NCI-H2196 (cell line): ENCODE measurements at regions not wholly inside any gene's neighbourhood (a gene's known extent, or its start where the extent isn't known, plus 50 kb on each side); places are given as distances from the start of the nearest gene placed in this dataset.

Experiments
- DNase-seq: peaks from one replicate; lab custom pipeline; 2025; ENCODE audit not compliant: unreplicated experiment; lab: John Stamatoyannopoulos, UW

GRCh38 chr9:107717529-107718314, 228.2 kb upstream of the KLF4 start:
- DNase-seq = no peak

DNA sequence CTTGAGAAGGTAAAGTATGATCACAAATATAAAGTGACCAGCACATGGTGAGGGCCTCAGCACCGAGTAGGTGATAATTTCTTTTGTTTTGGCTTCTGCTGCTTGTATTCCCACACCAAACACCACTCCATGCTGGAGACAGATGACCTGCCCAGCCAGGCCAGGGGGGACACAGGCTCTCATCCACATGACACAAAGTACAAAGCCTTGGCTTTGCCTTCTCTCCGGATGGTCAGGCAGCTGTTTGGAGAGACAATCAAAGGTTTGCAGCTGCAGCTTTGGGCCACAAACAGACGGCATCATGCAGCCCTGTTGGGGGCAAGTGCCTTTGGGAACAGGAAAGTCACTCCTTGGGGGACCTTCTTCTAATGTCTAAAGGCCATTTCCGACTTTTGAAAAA, 226.2 kb upstream of the KLF4 start:
- DNase-seq = no peak

- DNase-seq = no peak
These were observed 223.9 kb upstream of the KLF4 start for GRCh38 chr9:107713470-107713869.

- no peak for DNase-seq
These were observed 222.8 kb upstream of the KLF4 start for GRCh38 chr9:107712390-107712789.

GRCh38 chr9:107711542-107711941, 222.0 kb upstream of the KLF4 start:
- DNase-seq = peak; percentile 81

- DNase-seq = peak; percentile 37
These were observed 221.4 kb upstream of the KLF4 start for GRCh38 chr9:107710953-107711352.

DNA sequence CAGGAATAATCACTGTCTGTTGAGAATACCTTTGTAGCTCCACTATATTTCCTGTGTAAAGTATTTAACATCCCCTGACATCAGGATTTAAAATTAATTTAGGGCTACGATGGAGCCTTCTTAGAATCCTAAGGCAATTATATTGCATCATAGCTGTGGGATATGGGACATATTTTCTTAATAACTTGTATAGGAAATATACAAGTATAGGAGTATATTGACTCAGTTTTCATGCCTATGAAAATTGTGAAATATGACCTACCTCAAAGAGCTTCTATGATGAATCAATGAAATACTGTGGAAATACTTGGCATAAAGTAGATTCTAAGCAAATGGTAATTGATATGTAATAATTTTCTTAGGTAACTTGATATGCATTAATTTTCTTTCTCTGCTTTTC, 221.0 kb upstream of the KLF4 start:
- DNase-seq = no peak

DNA sequence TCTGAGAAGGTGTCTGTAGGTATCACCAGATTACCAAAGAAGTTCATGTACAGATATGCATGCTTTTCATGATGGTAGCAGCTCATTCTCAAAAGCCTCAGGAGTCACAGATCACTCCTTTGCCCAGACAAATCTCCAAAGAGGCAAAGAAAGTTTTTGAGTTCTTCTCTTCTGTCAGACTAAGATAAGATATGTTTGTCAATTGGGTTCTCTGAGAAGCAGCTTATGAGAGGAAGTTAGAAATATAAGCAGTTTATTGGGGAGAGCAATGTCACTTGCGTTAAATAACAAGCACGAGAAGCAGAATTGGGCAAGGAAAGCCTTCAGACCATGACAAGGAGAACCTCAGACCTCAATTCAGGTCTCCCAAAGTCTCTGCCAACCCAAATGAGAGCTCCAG, 219.2 kb upstream of the KLF4 start:
- no peak for DNase-seq

GRCh38 chr9:107707915-107708441, 218.4 kb upstream of the KLF4 start:
- peak; percentile 3 for DNase-seq

DNA sequence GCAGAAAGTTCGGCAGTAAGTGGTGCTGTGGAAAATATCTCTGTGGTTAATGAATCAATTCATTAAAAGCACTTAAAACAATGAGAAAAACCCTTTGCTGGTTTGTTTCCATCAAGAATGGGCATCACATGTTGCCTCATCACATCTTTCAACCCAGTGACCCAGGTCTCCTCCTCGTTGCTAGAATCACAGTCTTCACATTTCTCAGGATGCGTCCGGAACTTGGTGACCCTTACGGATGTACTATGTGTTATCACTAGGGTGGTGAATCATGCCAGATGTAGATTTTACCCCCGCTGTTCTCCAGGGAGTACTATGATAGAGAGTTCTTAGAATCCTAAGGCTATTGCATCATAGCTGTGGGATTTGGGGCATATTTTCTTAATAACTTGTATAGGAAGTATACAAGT, 217.9 kb upstream of the KLF4 start:
- DNase-seq = no peak

GRCh38 chr9:107706701-107707427, 217.3 kb upstream of the KLF4 start:
- no peak for DNase-seq

DNA sequence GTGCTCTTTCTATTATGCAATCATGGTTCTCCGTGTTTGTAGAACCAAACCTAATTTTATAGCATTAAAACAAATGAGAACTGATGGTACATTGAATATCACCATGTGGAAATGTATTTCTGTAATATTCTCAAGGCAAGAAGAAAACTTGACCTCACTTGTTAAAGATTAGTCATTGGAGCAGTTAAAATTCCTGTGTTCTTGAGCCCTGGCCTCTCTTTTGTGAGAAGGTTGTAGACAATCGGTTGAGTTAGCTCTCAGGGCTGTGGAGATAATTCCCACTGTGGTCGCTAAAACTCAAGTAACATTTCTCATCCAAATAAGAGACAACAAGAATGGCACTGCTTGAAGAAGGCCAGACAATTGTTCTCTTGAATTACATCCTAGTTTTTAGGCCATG, 216.0 kb upstream of the KLF4 start:
- no peak for DNase-seq

- DNase-seq = no peak
These were observed 215.2 kb upstream of the KLF4 start for GRCh38 chr9:107704774-107705173.

GRCh38 chr9:107703651-107704050, 214.1 kb upstream of the KLF4 start:
- no peak for DNase-seq

DNA sequence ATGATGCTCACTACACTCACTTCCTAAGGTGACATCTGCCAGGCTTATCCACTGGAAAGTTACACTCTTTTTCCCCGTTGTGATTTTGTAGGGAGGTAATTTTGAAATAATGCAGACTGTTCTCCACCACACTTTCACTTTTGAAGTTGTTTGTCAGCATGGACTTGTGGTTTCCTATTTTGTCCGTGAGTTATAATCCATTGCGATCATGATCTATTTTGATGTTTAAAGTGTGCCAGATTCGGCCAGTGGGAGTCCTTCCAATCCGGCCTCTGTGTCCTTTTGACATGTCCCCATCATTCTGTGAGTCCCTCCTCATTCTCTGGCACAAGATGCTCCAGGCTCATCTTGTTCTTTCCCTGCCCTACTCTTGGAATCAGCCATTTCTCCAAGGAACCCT, 211.3 kb upstream of the KLF4 start:
- DNase-seq = no peak

DNA sequence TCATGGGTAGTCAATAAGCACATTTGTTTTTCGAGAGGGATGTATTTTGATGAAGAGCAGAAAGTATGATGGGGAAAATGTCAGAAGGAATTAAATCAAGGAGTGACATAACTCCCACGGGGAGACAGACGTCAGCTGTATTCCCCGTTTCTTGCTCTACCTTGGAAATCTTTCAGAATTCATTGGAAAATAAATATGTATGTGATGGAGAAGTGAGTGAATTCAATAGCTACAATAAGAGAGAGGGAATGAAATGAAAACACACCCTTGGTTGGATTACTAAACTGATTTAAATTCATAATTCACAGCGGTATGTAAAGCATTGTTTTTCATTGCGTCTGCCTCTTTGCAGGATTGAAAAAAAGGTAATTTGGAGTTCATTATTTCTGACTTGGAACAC, 209.7 kb upstream of the KLF4 start:
- no peak for DNase-seq

DNA sequence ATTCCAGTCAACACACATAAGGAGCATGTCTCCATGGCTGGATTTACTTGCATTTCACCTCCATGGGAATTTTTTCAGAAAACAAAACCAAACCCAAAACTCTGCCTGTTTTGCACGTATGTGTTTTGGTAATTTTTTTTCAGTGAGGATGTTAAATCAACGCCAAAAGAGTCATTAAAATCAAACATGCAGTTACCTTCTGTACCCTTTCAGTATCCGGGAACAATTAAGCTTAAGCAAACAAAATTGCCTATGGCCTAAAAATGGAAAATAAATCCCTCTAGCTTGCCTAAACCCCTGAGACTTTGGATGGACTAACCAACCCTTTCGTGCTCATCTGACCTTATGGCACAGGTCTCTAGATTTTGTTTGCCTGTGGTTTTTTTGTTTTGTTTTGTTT, 209.2 kb upstream of the KLF4 start:
- no peak for DNase-seq

DNA sequence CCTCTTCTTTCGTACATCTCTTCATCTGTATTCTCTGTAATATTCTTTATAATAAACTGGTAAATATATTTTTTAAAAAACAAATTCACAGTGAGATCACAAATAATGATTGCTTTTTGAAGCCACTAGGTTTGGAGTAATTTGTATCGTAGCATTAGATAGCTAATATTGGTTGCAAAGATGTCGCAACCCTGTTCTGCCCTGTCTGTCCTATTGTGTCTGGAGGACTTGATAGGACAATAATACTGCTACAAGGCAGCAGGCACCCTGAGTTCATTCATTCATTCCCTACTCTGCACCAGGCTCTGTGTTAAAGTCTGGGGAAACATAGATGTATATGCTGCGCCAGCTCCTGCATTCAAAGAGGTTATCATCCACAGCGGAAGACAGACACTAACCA, 206.7 kb upstream of the KLF4 start:
- DNase-seq = no peak

DNA sequence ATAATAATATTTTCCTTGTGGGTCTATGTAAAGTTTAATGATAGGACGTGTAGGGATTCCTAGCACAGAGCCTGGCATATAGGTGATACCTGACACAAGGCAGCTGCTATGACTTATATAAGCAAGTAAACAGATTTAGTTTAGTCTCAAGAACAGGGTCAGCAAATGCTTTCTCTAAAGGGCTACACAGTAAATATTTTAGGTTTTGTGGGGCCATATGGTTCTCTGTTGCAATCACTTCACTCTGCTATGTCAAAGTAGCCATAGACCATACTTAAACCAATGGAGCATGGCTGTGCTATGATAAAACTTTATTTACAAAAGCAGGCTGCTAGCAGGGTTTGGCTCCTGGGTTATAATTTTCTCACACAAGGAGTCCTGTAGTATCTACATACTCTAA, 204.8 kb upstream of the KLF4 start:
- no peak for DNase-seq

GRCh38 chr9:107693625-107694326, 204.2 kb upstream of the KLF4 start:
- no peak for DNase-seq

- no peak for DNase-seq
These were observed 202.1 kb upstream of the KLF4 start for GRCh38 chr9:107691664-107692063.

- DNase-seq = no peak
These were observed 200.5 kb upstream of the KLF4 start for GRCh38 chr9:107690021-107690420.
